Inferior parietal cortex (tissue), 1 donor: ENCODE measurements at regions not wholly inside any gene's neighbourhood (a gene's known extent, or its start where the extent isn't known, plus 50 kb on each side); places are given as distances from the start of the nearest gene placed in this dataset.

Source experiments
- DNase-seq: peaks from one replicate; pipeline ENCODE4 v3.0.0-alpha.2; 2016; ENCODE audit errors: extremely low spot score

- DNase-seq: no peak
These were observed 168.3 kb downstream of the NR4A2 start for GRCh38 chr2:156164091-156164720.

- DNase-seq: no peak
These were observed 173.7 kb downstream of the NR4A2 start for GRCh38 chr2:156158808-156159207.

- DNase-seq: no peak
These were observed 174.9 kb downstream of the NR4A2 start for GRCh38 chr2:156157670-156158069.

- no peak for DNase-seq
These were observed 175.9 kb downstream of the NR4A2 start for GRCh38 chr2:156156580-156156979.

GRCh38 chr2:156155319-156155718 lies 177.2 kb downstream of the NR4A2 start:
- no peak for DNase-seq

- DNase-seq: no peak
These were observed 181.2 kb downstream of the NR4A2 start for GRCh38 chr2:156151351-156151750.

GRCh38 chr2:156147594-156148330 lies 184.8 kb downstream of the NR4A2 start:
- DNase-seq: no peak

GRCh38 chr2:156145976-156146375 lies 186.5 kb downstream of the NR4A2 start:
- no peak for DNase-seq

GRCh38 chr2:156145469-156145868 lies 187.1 kb downstream of the NR4A2 start:
- no peak for DNase-seq

GRCh38 chr2:156136566-156136965 lies 196.0 kb downstream of the NR4A2 start:
- no peak for DNase-seq

- DNase-seq: no peak
These were observed 197.6 kb downstream of the NR4A2 start for GRCh38 chr2:156134887-156135286.

GRCh38 chr2:156132941-156133340 lies 199.6 kb downstream of the NR4A2 start:
- no peak for DNase-seq

- DNase-seq: no peak
These were observed 200.4 kb downstream of the NR4A2 start for GRCh38 chr2:156132130-156132529.

GRCh38 chr2:156129227-156129626 lies 203.3 kb downstream of the NR4A2 start:
- DNase-seq: no peak

GRCh38 chr2:156125018-156125417 lies 207.5 kb downstream of the NR4A2 start:
- DNase-seq: no peak

- DNase-seq: no peak
These were observed 208.1 kb downstream of the NR4A2 start for GRCh38 chr2:156124458-156124857.

GRCh38 chr2:156118753-156119416 lies 213.6 kb downstream of the NR4A2 start:
- DNase-seq: no peak

GRCh38 chr2:156116113-156116512 lies 216.4 kb downstream of the NR4A2 start:
- DNase-seq: no peak

- DNase-seq: no peak
These were observed 217.2 kb downstream of the NR4A2 start for GRCh38 chr2:156115338-156115737.

GRCh38 chr2:156112323-156112722 lies 220.2 kb downstream of the NR4A2 start:
- no peak for DNase-seq

GRCh38 chr2:156110890-156111289 lies 221.6 kb downstream of the NR4A2 start:
- DNase-seq: no peak

- no peak for DNase-seq
These were observed 233.1 kb downstream of the NR4A2 start for GRCh38 chr2:156099382-156099781.

GRCh38 chr2:156098506-156098905 lies 234.0 kb downstream of the NR4A2 start:
- no peak for DNase-seq
